Neural crest cell (in vitro differentiated cells): ENCODE measurements at regions not wholly inside any gene's neighbourhood (a gene's known extent, or its start where the extent isn't known, plus 50 kb on each side); places are given as distances from the start of the nearest gene placed in this dataset.

ENCODE experiments used
- DNase-seq: peaks from one replicate; pipeline ENCODE4 v3.0.0; 2021; ENCODE audit warnings: low read depth, mixed read lengths, low spot score
- H3K27ac Mint-ChIP-seq: one replicate; pipeline ENCODE4 v1.8.0; 2021; ENCODE audit warnings: mild to moderate bottlenecking, mixed read lengths; ENCODE audit not compliant: unreplicated experiment
- H3K27me3 Mint-ChIP-seq: 2 replicates; pipeline ENCODE4 v1.8.0; 2021; ENCODE audit warnings: low read depth, mild to moderate bottlenecking, mixed read lengths
- H3K36me3 Mint-ChIP-seq: 2 replicates; pipeline ENCODE4 v1.8.0; 2021; ENCODE audit warnings: low read depth, mild to moderate bottlenecking, mixed read lengths
- H3K4me1 Mint-ChIP-seq: 2 replicates; pipeline ENCODE4 v1.8.0; 2021; ENCODE audit warnings: mixed read lengths
- H3K4me3 Mint-ChIP-seq: one replicate; pipeline ENCODE4 v1.8.0; 2021; ENCODE audit warnings: mild to moderate bottlenecking, mixed read lengths
- H3K9me3 Mint-ChIP-seq: 2 replicates; pipeline ENCODE4 v1.8.0; 2021; ENCODE audit warnings: mixed read lengths
- TF ChIP-seq, protein P1 (sequence below): fragments of 200-600 bp; sonication (generic); conservative IDR thresholded peaks from 2 replicates; pipeline ENCODE4 v1.5.0; 2021; ENCODE audit warnings: antibody characterized with exemption, mild to moderate bottlenecking

DNA sequence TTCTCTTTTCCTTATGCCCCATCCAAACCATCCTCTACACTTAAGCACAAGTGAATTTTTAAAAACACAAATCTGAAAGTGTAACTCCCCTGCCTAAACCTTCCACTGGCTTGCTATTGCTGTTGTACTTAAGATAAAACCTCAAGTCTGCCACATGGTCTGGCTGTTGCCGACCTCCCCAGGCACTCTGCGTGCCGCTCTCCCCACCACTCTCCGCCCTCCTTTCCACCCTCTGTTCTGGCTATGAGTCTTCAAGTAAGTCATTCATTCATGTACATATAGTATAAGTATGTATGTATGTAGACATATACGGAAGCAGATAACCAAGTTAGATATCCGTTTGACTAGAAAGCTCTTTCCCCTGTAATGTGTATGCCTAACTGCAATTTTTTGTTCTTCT, 94.7 kb upstream of the ANKRD55 start:
- Mint-ChIP-seq H3K36me3 (peaks cover 4% of the 10 kb centered on the region), H3K4me3 (no peak overlapping the region), H3K4me1 (peaks cover 23% of the 10 kb centered on the region), H3K27ac (peak overlapping the region; percentile 2), H3K9me3 (peaks cover 3% of the 10 kb centered on the region), H3K27me3 (no peaks in the 10 kb centered on the region)
- TF ChIP-seq, protein P1, sequence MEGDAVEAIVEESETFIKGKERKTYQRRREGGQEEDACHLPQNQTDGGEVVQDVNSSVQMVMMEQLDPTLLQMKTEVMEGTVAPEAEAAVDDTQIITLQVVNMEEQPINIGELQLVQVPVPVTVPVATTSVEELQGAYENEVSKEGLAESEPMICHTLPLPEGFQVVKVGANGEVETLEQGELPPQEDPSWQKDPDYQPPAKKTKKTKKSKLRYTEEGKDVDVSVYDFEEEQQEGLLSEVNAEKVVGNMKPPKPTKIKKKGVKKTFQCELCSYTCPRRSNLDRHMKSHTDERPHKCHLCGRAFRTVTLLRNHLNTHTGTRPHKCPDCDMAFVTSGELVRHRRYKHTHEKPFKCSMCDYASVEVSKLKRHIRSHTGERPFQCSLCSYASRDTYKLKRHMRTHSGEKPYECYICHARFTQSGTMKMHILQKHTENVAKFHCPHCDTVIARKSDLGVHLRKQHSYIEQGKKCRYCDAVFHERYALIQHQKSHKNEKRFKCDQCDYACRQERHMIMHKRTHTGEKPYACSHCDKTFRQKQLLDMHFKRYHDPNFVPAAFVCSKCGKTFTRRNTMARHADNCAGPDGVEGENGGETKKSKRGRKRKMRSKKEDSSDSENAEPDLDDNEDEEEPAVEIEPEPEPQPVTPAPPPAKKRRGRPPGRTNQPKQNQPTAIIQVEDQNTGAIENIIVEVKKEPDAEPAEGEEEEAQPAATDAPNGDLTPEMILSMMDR = no peak
- no peak for DNase-seq

DNA sequence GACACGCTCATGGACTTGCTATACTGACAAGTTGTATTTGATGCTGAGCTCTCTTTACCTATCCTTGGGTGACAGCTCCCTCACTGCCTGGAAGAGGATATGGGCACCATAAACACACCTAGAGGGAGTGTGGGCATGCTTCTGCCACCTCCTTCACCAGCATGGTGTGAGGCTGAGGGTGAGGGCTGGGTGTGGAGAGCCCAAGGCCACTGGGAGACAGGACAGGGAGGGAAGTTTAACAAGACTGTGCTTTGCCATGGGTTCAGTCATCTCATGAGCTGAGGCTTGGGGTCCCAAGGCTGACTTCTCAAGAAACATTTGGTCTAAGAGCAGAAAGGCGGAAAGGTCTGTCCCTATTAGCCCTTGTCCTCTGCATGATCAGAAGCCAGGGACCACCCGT, 93.6 kb upstream of the ANKRD55 start:
- no peaks in the 10 kb centered on the region for H3K27me3 Mint-ChIP-seq
- H3K36me3 Mint-ChIP-seq = no peaks in the 10 kb centered on the region
- H3K27ac Mint-ChIP-seq = peak overlapping the region; percentile 63
- TF ChIP-seq, protein P1 = no peak
- no peaks in the 10 kb centered on the region for H3K9me3 Mint-ChIP-seq
- no peak overlapping the region for H3K4me3 Mint-ChIP-seq
- no peak for DNase-seq
- H3K4me1 Mint-ChIP-seq = peaks cover 28% of the 10 kb centered on the region

GRCh38 chr5:56326116-56326515, 93.0 kb upstream of the ANKRD55 start:
- no peaks in the 10 kb centered on the region for H3K36me3 Mint-ChIP-seq
- H3K4me1 Mint-ChIP-seq = peaks cover 28% of the 10 kb centered on the region
- H3K9me3 Mint-ChIP-seq = no peaks in the 10 kb centered on the region
- TF ChIP-seq, protein P1 = no peak
- H3K27ac Mint-ChIP-seq = no peak overlapping the region
- H3K4me3 Mint-ChIP-seq = no peak overlapping the region
- no peak for DNase-seq
- H3K27me3 Mint-ChIP-seq = no peaks in the 10 kb centered on the region

GRCh38 chr5:56325039-56325438, 91.9 kb upstream of the ANKRD55 start:
- H3K27ac Mint-ChIP-seq = no peak overlapping the region
- TF ChIP-seq, protein P1 = no peak
- no peaks in the 10 kb centered on the region for H3K36me3 Mint-ChIP-seq
- H3K9me3 Mint-ChIP-seq = no peaks in the 10 kb centered on the region
- peaks cover 22% of the 10 kb centered on the region for H3K4me1 Mint-ChIP-seq
- H3K27me3 Mint-ChIP-seq = no peaks in the 10 kb centered on the region
- H3K4me3 Mint-ChIP-seq = no peak overlapping the region
- no peak for DNase-seq

DNA sequence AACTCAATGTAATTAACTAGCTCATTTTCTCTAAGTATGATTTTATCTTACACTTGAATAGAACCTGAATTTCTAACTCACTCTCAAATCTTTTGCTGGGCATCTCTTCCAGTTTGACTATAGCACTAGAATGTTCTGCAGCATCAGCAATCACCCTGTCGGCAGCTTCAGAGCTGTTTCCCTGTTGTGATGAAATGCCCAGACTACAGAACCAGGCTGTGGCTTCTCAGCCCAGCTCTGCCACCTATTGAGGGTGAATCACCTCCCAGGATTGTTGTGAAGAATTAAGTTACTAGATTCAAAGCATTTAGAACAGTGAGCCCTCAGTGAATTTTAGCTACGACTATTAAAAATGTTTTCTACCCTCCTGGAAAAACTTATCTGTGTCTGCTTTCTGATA, 90.4 kb upstream of the ANKRD55 start:
- Mint-ChIP-seq H3K36me3 (no peaks in the 10 kb centered on the region), H3K9me3 (no peaks in the 10 kb centered on the region), H3K4me1 (peaks cover 28% of the 10 kb centered on the region), H3K4me3 (no peak overlapping the region), H3K27me3 (no peaks in the 10 kb centered on the region), H3K27ac (no peak overlapping the region)
- no peak for DNase-seq
- TF ChIP-seq, protein P1 = no peak

GRCh38 chr5:56322592-56322991, 89.5 kb upstream of the ANKRD55 start:
- no peak overlapping the region for H3K4me3 Mint-ChIP-seq
- H3K27me3 Mint-ChIP-seq = no peaks in the 10 kb centered on the region
- TF ChIP-seq, protein P1 = no peak

More at GRCh38 chr5:56322592-56322991, 89.5 kb upstream of the ANKRD55 start:
- Mint-ChIP-seq H3K9me3 (no peaks in the 10 kb centered on the region), H3K27ac (peak overlapping the region; percentile 4), H3K4me1 (peaks cover 24% of the 10 kb centered on the region), H3K36me3 (no peaks in the 10 kb centered on the region)
- no peak for DNase-seq
